OCI-LY7 (cell line): ENCODE measurements at regions not wholly inside any gene's neighbourhood (a gene's known extent, or its start where the extent isn't known, plus 50 kb on each side); places are given as distances from the start of the nearest gene placed in this dataset.

Experiments used
- BruUV-seq: library from RNA; stranded (reverse); fragments of 400-500 nt; replicated peaks from 2 replicates; lab custom pipeline; 2021; lab: Mats Ljungman, UMichigan
- CTCF ChIA-PET: fragments of 300-600 bp; sonication (Branson Sonifier 250); formaldehyde crosslinking; loops from one replicate; lab custom pipeline; 2022; ENCODE audit warnings: antibody characterized with exemption; ENCODE audit not compliant: unreplicated experiment; lab: Charles Lee
- POLR2A ChIA-PET: fragments of 300-600 bp; sonication (Branson Sonifier 250); formaldehyde crosslinking; loops from one replicate; lab custom pipeline; 2022; ENCODE audit warnings: antibody characterized with exemption; lab: Charles Lee
- DNase-seq: peaks from one replicate; pipeline ENCODE4 v3.0.0-alpha.2; 2015; ENCODE audit warnings: low spot score
- H2AFZ ChIP-seq: fragments of 200-600 bp; sonication (generic), shearing (Covaris generic); 2 replicates; pipeline ENCODE4 v1.6.1; 2014; ENCODE audit warnings: mild to moderate bottlenecking, antibody characterized with exemption, low read length, moderate library complexity
- H3K27ac ChIP-seq: fragments of 200-600 bp; sonication (generic); 2 replicates; pipeline ENCODE4 v1.5.1; 2014; ENCODE audit warnings: mixed run types, low read depth, mild to moderate bottlenecking, moderate library complexity, low read length, inconsistent platforms; ENCODE audit not compliant: poor library complexity, severe bottlenecking
- H3K36me3 ChIP-seq: fragments of 200-600 bp; sonication (generic); 2 replicates; pipeline ENCODE4 v1.6.1; 2014; ENCODE audit warnings: mild to moderate bottlenecking, antibody characterized with exemption, low read length, moderate library complexity, mixed read lengths; ENCODE audit not compliant: insufficient read depth
- H3K4me1 ChIP-seq: fragments of 200-600 bp; sonication (generic); 2 replicates; pipeline ENCODE4 v1.5.1; 2014; ENCODE audit warnings: mild to moderate bottlenecking, low read length; ENCODE audit not compliant: insufficient read depth, poor library complexity, severe bottlenecking
- H3K4me2 ChIP-seq: fragments of 200-600 bp; sonication (generic); 2 replicates; pipeline ENCODE4 v1.6.1; 2014; ENCODE audit warnings: mild to moderate bottlenecking, low read length
- H3K4me3 ChIP-seq: fragments of 200-600 bp; sonication (generic); 2 replicates; pipeline ENCODE4 v1.5.1; 2014; ENCODE audit warnings: mild to moderate bottlenecking, low read depth, low read length; ENCODE audit not compliant: poor library complexity, severe bottlenecking
- H3K79me2 ChIP-seq: fragments of 200-600 bp; sonication (generic); 2 replicates; pipeline ENCODE4 v1.6.1; 2016; ENCODE audit warnings: low read depth, mild to moderate bottlenecking, low read length, moderate library complexity, mixed read lengths; ENCODE audit not compliant: insufficient read depth
- H3K9me2 ChIP-seq: fragments of 200-600 bp; sonication (generic); 2 replicates; pipeline ENCODE4 v1.6.1; 2016; ENCODE audit warnings: mild to moderate bottlenecking, low read length, mixed read lengths; ENCODE audit not compliant: insufficient read depth
- H3K9me3 ChIP-seq: fragments of 200-600 bp; sonication (generic); 2 replicates; pipeline ENCODE4 v1.6.1; 2014; ENCODE audit warnings: mild to moderate bottlenecking, mixed run types, low read length, mixed read lengths
- H4K20me1 ChIP-seq: fragments of 200-600 bp; sonication (generic); 2 replicates; pipeline ENCODE4 v1.6.1; 2014; ENCODE audit warnings: mild to moderate bottlenecking, antibody characterized with exemption, low read length, moderate library complexity, mixed read lengths; ENCODE audit not compliant: insufficient read depth
- CTCF ChIP-seq: fragments of 200-600 bp; sonication (generic); conservative IDR thresholded peaks from 2 replicates; pipeline ENCODE4 v1.5.1; 2014; ENCODE audit warnings: mild to moderate bottlenecking, antibody characterized with exemption, low read length, moderate library complexity, mixed read lengths
- EZH2phosphoT487 ChIP-seq: fragments of 200-600 bp; sonication (generic); IDR thresholded peaks from 2 replicates; pipeline ENCODE4 v1.6.1; 2018; ENCODE audit warnings: low read depth, borderline replicate concordance, mild to moderate bottlenecking, mixed run types, antibody characterized with exemption, low read length, moderate library complexity, mixed read lengths
- intact Hi-C: fragments of 100-400 bp; cut with micrococcal nuclease; formaldehyde crosslinking; loops from one replicate; pipeline ENCODE4 v1.10.0; 2022; ENCODE audit not compliant: unreplicated experiment

GRCh38 chr17:33593991-33594390 lies 300.9 kb upstream of the ASIC2 start:
- ChIA-PET CTCF (no interaction called here), POLR2A (no interaction called here)
- Histone ChIP-seq H3K4me1 (no peaks in the 10 kb centered on the region), H3K36me3 (no peaks in the 10 kb centered on the region), H3K4me2 (no peak overlapping the region), H3K9me3 (no peaks in the 10 kb centered on the region), H3K27ac (no peak overlapping the region), H2AFZ (no peak overlapping the region), H4K20me1 (no peaks in the 10 kb centered on the region), H3K79me2 (no peaks in the 10 kb centered on the region), H3K4me3 (no peak overlapping the region), H3K9me2 (no peaks in the 10 kb centered on the region)
- intact Hi-C loops = no loop called here
- TF ChIP-seq EZH2phosphoT487 = no peak
- TF ChIP-seq CTCF = no peak
- no TSS peak for BruUV-seq
- no peak for DNase-seq

DNA sequence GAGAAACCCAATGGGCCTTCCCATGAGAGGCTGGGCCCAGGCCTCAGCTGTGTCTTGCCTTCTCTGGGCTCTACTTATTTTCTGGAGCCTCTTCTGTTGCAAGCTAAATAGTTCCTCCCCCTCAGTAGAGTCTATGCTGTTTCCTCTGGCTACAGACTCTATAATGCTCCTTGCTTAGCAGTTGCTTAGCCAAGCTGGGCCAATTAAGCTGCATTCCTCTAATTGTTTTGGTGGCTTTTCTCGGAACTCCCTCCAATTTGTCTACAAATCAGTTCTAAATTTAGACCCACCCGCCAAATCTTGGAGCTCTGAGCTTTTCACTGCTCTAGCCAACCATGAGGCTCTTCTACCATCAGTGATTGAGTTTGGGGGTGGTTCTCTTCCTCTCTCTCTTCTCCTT lies 302.7 kb upstream of the ASIC2 start:
- H3K9me2 ChIP-seq = no peaks in the 10 kb centered on the region
- H3K4me1 ChIP-seq = no peaks in the 10 kb centered on the region
- no peak overlapping the region for H3K4me2 ChIP-seq
- CTCF ChIA-PET = no interaction called here
- intact Hi-C loops = no loop called here
- no peak for DNase-seq
- TF ChIP-seq CTCF (no peak), EZH2phosphoT487 (no peak)
- no peak overlapping the region for H3K4me3 ChIP-seq
- no TSS peak for BruUV-seq
- no peaks in the 10 kb centered on the region for H4K20me1 ChIP-seq
- no peak overlapping the region for H3K27ac ChIP-seq
- no peaks in the 10 kb centered on the region for H3K36me3 ChIP-seq
- POLR2A ChIA-PET = no interaction called here
- no peak overlapping the region for H2AFZ ChIP-seq
- H3K79me2 ChIP-seq = no peaks in the 10 kb centered on the region
- no peaks in the 10 kb centered on the region for H3K9me3 ChIP-seq

- TF ChIP-seq CTCF (no peak), EZH2phosphoT487 (no peak)
- CTCF ChIA-PET = no interaction called here
Observed at GRCh38 chr17:33596899-33597298, 303.8 kb upstream of the ASIC2 start.

More at GRCh38 chr17:33596899-33597298, 303.8 kb upstream of the ASIC2 start:
- BruUV-seq = no TSS peak
- no peaks in the 10 kb centered on the region for H3K79me2 ChIP-seq
- intact Hi-C loops = no loop called here
- no peaks in the 10 kb centered on the region for H4K20me1 ChIP-seq
- POLR2A ChIA-PET = interaction anchor here (0.7 kb wide), 1 partner anchor 20 kb away, joined by 3 read pairs; no protein-coding TSS in a partner anchor
- H3K4me2 ChIP-seq = no peak overlapping the region
- DNase-seq = no peak
- no peaks in the 10 kb centered on the region for H3K36me3 ChIP-seq
- no peak overlapping the region for H2AFZ ChIP-seq
- no peaks in the 10 kb centered on the region for H3K9me2 ChIP-seq
- H3K4me1 ChIP-seq = no peaks in the 10 kb centered on the region
- H3K4me3 ChIP-seq = no peak overlapping the region
- H3K9me3 ChIP-seq = no peaks in the 10 kb centered on the region
- no peak overlapping the region for H3K27ac ChIP-seq
